ENCODE measurements at regions not wholly inside any gene's neighbourhood (a gene's known extent, or its start where the extent isn't known, plus 50 kb on each side); places are given as distances from the start of the nearest gene placed in this dataset.

- TF ChIP-seq NRF1 (conservative IDR thresholded peaks at IDR 0.05; ENCODE audit: low read depth, low read length) (no peak), ZBED1 (IDR thresholded peaks at IDR 0.05; ENCODE audit: borderline replicate concordance) (no peak), KDM1A (IDR thresholded peaks at IDR 0.05; ENCODE audit: borderline replicate concordance) (no peak), YBX1 (IDR thresholded peaks at IDR 0.05) (no peak), TCF3 (IDR thresholded peaks at IDR 0.05; ENCODE audit: borderline replicate concordance, insufficient read depth, low read depth, low read length) (no peak)
Observed at GRCh38 chr2:58629545-58630119, 388.5 kb upstream of the FANCL start (continued).

GRCh38 chr2:58620896-58621295 lies 379.8 kb upstream of the FANCL start:
- CTCF ChIA-PET = no interaction called here
- WGBS (ENCODE audit: insufficient coverage, insufficient replicate concordance, low lambda C conversion rate, missing lambda C conversion rate) = 61% methylated on average over 1 of the region's 1 CpG
- Histone ChIP-seq H3K9ac (ENCODE audit: control insufficient read depth, insufficient read depth, low read length) (no peak overlapping the region), H3K4me3 (no peak overlapping the region), H3K27ac (ENCODE audit: control insufficient read depth, insufficient read depth) (no peak overlapping the region), H3K4me1 (ENCODE audit: control insufficient read depth, insufficient read depth, low read length) (no peaks in the 10 kb centered on the region), H2AFZ (ENCODE audit: control insufficient read depth, low read depth, low read length) (no peak overlapping the region), H3K36me3 (ENCODE audit: control insufficient read depth in 2 of 2, insufficient read depth in 2 of 2, low read length in 1 of 2) (no peaks in the 10 kb centered on the region), H3K4me2 (ENCODE audit: control insufficient read depth, insufficient read depth) (no peak overlapping the region), H3K27me3 (replicated peaks in 1 of 2; ENCODE audit: control insufficient read depth in 2 of 2, insufficient read depth in 2 of 2, low read length in 1 of 2) (no peaks in the 10 kb centered on the region), H3K9me3 (replicated peaks; ENCODE audit: control insufficient read depth, insufficient read depth, low read length) (no peaks in the 10 kb centered on the region), H3K79me2 (ENCODE audit: control insufficient read depth, insufficient read depth, low read length) (no peaks in the 10 kb centered on the region), H4K20me1 (ENCODE audit: control insufficient read depth, insufficient read depth) (no peaks in the 10 kb centered on the region)
- SMC1A ChIA-PET (ENCODE audit: uncharacterized antibody, unreplicated experiment) = no interaction called here
- in situ Hi-C loops (cut with MboI) (no loop called here), intact Hi-C loops (cut with micrococcal nuclease; ENCODE audit: unreplicated experiment) (no loop called here)
- TF ChIP-seq MEF2B (IDR thresholded peaks at IDR 0.05; ENCODE audit: partially characterized antibody, poor library complexity, severe bottlenecking) = no peak
- TF ChIP-seq ZNF622 (IDR thresholded peaks at IDR 0.05) = no peak
- no peak for TF ChIP-seq KLF5 (IDR thresholded peaks at IDR 0.05; ENCODE audit: partially characterized antibody)
- TF ChIP-seq MYB (IDR thresholded peaks at IDR 0.05; ENCODE audit: borderline replicate concordance, low read depth, low read length) = no peak
- no peak for TF ChIP-seq FOXK2 (IDR thresholded peaks at IDR 0.05)
- no peak for TF ChIP-seq MTA2 (IDR thresholded peaks at IDR 0.05; ENCODE audit: low read depth)
- TF ChIP-seq KAT2A (conservative IDR thresholded peaks at IDR 0.05; ENCODE audit: control insufficient read depth, low read depth, low read length) = no peak
- no peak for TF ChIP-seq MAX (IDR thresholded peaks at IDR 0.05; ENCODE audit: low read depth, low read length)
- no peak for TF ChIP-seq PAX8 (IDR thresholded peaks at IDR 0.05)
- TF ChIP-seq FOS (IDR thresholded peaks at IDR 0.05; ENCODE audit: borderline replicate concordance, extremely low read depth, insufficient read length) = no peak
- no peak for TF ChIP-seq MLLT1 (IDR thresholded peaks at IDR 0.05)
- no peak for TF ChIP-seq NRF1 (conservative IDR thresholded peaks at IDR 0.05; ENCODE audit: low read depth, low read length)
- TF ChIP-seq YBX1 (IDR thresholded peaks at IDR 0.05) = no peak
- TF ChIP-seq WRNIP1 (IDR thresholded peaks at IDR 0.05; ENCODE audit: borderline replicate concordance, low read depth, low read length) = no peak
- no peak for TF ChIP-seq HDAC6 (IDR thresholded peaks at IDR 0.05; ENCODE audit: unreplicated experiment)
- no peak for TF ChIP-seq CHD4 (IDR thresholded peaks at IDR 0.05)
- TF ChIP-seq BCLAF1 (IDR thresholded peaks at IDR 0.05) = no peak
- no peak for DNase-seq (ENCODE audit: low read depth, low spot score)
- no peak for FAIRE-seq
- RAD21 ChIA-PET (ENCODE audit: unreplicated experiment) = no interaction called here
- ATAC-seq = no peak
- POLR2A ChIA-PET = no interaction called here
- BruUV-seq (replicated peaks) = no TSS peak

All from GM12878 (cell line).